ENCODE measurements at regions not wholly inside any gene's neighbourhood (a gene's known extent, or its start where the extent isn't known, plus 50 kb on each side); places are given as distances from the start of the nearest gene placed in this dataset.
"Not testable (repeated sequence)": the region's sequence is repeated elsewhere in the genome, so short reads cannot be mapped to it uniquely, and the experiment has no call there.

DNA sequence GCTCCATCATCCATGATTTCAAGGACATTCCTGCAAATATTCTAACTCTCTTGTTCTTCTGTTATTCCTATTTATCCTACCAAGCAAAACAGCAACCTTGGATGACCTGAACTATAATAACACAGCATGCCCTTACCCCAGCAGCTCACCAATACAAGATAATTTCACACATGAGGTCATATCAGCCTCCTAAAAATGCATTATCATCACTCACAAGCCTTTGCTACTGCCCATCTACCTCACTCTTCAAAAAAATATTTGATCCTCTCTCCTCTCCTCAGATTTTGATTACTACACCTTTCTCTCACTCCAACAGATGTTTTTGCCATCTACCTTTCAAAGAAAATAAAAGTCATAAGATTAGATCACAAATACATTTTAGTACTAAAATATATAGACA lies 777.6 kb upstream of the NCAM2 start:
- DNase-seq = no peak

DNA sequence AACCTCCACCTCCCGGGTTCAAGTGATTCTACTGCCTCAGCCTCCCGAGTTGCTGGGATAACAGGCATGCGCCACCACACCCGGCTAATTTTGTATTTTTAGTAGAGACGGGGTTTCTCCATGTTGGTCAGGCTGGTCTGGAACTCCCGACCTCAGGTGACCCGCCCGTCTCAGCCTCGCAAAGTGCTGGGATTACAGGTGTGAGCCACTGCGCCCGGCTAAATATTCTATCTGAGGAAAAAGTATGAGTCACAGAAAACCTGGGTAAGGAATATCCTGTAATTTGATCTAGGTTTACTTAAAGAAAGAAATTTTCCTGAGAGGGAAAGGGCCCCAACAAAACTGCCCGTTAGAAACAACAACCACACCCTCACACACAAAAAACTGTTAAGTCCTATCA lies 776.2 kb upstream of the NCAM2 start:
- DNase-seq = not testable (repeated sequence)

DNA sequence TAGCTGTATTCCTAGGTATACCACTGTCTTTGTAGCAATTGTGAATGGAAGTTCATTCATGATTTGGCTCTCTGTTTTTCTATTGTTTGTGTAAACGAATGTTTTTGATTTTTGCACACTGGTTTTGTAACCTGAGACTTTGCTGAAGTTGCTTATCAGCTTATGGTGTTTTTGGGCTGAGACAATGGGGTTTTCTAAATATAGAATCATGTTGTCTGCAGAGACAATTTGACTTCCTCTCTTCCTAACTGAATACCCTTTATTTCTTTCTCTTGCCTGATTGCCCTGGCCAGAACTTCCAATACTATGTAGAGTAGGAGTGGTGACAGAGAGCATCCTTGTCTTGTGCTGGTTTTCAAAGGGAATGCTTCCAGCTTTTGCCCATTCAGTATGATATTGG lies 761.6 kb upstream of the NCAM2 start:
- DNase-seq = not testable (repeated sequence)

DNA sequence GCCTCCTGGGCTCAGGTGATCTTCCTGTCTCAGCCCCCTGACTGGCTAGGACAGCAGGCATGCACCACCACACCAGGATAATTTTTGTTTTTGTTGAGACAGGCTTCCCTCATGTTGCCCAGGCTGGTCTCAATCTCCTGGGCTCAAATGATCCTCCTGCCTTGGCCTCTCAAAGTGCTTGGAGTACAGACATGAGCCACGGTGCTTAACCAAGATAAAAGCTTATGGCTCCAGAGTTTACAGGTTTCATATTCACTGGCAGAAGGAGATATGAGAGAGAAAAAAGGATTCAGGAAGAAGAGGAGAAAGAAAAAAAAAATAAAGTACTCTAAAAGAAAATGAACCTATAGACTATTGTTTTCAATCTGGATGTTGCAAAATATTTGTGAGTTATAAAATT lies 748.8 kb upstream of the NCAM2 start:
- no peak for DNase-seq

DNA sequence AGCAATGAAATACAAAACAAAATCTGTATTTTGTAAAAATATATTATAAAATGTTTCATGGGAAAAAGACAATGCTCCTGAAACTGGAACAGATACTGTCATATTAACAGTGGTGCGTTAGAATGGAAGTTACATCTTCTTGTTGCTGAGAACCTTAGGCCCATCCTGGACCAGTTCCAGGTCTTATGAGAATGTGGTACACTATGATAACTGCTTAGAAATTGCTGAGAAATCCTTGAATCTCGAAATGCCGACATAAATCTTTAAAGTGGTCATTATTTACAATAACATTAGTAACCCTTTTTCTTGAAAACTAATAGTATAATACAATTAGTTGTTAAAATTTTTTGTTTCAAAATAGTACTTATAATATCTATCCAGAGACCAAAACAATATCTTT lies 747.9 kb upstream of the NCAM2 start:
- DNase-seq = no peak

DNA sequence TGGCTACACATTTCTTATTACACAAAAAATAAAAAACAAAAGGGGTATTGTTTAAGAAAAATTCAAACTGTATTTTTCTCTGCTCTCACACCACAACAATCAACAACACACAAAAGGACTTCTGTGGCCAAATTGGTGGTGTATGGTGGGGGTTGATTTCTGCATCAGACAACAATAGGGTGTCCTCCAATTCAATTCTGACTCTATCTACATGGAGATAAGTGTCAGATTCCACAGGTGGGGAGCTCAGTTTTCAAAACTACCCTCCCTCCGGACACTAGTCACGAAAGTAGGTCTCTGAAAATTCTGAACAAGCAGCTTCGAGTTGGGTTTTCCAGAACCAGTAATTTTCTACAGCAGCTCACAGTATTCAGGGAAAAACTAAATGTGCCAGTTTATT lies 744.9 kb upstream of the NCAM2 start:
- DNase-seq = no peak

DNA sequence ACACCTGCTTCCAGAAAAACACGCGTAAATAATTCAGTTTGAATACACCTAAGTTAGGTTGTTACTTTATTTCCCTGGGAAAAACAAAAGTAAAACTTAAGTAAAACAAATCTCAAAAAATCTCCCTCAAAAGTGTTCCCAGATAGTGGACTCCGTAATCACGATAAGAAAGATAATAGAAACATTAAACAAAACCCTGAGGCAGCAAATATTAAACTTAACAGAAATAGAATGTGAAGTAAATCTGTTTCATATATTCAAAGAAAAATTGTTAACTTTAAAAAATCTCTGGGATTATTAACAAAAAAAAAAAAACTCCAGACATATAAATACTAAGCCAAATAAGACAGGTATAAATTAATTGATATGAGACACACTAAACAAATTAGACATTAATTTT lies 743.2 kb upstream of the NCAM2 start:
- no peak for DNase-seq

DNA sequence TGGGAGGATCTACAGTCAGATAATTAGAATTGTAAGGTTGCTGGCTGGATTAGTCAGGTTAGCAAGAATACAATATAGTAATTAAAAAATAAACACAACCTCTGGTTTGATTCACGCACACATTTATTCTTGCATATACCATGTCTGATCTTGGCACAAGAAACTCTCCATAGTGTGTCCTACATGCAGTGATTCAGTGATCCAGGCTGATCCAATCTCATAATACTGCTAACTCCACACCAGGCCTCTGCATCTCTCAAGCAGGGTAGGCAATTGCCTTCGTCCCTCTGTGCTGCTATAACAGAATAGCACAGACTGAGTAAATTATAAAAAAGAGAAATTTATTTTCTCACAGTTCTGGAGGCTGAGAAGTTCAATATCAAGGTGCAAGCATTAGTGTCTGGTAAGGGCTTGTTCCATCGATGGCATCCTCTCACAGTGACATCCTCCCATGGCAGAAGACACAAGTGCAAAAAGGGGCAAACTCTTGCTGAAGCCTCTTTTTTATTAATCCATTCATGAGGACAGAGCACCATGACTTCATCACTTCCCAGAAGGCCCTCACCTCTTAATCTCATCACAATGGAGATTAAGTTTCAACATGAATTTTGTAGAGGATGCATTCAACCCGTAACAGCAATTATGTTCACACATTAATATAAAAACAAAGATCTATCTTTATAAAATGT lies 741.0 kb upstream of the NCAM2 start:
- DNase-seq = no peak

DNA sequence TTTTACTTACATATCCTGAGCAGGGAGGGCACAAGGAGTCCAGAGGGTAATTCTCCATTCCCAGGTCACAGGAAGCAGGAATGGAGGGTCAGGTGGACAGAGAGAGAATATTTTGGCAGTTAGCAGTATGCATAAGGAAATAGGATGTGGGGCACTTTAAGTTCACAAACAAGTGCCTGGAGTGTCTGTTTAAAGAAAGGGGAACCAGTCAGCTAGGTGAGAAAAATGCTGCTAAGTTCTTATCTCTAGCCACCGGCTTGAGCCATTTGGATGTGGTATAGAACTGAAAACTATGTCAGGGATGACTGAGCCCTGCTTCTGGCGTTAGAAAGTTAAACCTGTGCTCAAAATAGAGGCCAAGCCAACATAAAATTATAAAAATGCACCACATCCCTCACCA lies 739.7 kb upstream of the NCAM2 start:
- DNase-seq = no peak

DNA sequence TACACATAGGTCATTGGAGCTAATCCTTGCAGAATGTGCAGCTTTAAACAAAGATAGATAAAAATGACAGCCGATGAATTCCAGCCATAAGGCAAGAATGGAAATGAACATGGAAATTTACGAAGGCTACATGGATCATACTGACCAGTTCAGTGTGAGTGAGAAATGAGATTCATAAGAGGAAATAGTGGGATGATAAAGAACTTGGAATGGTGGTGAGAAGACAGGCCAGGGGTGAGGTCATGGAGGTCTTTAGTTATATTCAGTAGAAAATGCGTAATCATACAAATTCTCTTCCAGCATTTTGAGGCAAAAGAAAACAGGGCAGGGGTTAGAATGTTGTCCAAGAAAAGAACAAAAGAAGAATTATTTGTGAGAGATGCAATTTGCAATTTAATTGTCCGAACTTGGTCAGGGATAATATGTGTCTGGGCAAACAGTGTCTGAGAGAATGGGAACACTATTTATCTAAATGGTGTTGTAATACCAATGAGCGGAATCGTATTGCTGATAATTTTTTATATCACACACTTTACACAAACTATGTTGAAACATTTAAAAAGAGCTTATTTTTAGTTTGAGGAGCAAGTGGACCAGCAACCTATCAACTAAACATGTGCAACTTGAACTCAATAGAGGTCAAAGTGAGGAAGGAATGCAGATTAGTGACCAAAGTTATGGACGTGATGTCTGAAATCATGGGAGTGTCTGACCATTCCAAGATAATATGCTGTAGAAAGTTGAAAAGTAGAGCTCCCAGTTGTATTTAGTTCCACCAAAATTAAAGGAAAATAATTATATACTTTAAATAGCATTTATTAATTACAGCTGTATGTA lies 739.0 kb upstream of the NCAM2 start:
- DNase-seq = no peak

DNA sequence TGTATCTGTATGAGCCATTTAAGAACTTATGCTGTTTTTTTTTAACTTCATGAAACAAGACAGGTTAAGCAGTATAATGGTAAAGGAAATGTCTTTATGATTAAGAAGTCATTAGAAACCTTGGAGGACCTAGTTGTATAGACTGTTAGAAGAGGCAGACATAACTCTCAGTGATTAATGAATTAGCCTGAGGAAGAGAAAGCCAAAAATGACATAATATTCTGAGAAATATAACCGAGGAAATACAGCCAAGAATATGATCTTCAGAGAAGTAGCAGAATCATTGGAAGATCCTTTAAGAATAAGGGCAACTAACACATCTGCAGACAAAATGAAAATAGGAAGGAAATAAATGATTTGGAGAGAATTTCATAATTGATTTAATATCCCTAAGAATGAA lies 738.1 kb upstream of the NCAM2 start:
- no peak for DNase-seq

DNA sequence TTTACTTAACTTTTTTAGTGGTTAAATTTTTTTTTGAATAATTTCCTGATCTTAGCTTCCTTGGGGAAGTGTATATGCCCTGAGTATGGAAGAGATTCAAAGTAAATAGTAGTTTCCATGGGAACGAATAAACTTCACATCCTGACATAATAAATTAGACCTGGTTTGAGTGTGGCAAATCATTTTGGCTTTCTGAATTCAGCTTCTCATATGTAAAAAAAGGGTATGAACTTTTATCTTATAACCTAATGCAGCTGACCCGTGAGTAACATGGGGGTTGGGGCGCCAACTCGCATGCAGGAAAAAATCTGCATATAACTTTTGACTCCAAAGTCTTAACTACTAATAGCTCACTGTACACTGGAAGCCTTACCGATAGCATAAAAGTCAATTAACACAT lies 736.8 kb upstream of the NCAM2 start:
- no peak for DNase-seq

DNA sequence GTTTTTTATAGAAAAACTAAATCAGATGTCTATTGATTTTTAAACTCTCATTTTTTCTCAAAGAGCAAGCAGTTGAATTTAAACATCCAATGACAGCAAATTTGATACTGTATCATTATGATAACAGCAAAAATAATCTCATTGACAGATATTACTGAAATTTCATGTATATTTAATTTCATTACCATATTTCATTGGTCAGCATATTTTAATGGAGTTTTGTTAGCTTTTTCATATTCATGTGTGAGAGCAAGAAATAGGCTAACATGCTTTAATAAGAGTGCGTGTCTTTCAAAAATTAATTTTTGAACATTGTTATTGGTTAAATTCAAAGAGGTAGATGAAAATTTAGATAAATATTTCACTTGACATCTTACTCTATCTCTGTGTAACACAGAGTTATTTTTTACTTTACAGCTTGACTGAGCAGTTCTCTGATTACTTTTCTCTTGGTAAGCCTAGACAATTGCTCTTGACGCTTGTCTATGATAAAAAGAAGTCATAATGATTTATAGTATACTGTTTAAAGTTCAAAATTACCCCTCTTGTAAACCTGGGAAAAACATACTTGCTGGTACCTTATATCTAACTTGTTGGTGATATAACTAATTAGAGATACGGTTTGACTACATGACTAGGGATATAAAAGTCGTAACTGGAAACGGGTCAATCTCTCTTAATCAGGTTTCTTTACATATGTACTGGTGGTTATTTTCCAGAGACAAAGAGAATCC lies 732.3 kb upstream of the NCAM2 start:
- no peak for DNase-seq

DNA sequence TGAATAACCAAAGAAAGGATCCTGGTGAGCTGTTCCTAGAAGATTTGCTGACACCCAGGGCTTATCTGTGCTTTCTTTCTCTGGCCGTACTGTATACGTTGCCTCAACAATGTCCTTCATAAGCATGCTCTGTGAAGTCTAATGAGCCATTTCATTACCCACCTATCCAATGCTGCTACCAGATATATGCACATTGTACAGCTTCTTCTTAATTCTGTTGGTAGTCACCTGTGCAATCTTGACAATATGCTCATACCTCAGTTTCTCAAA lies 731.8 kb upstream of the NCAM2 start:
- DNase-seq = no peak

DNA sequence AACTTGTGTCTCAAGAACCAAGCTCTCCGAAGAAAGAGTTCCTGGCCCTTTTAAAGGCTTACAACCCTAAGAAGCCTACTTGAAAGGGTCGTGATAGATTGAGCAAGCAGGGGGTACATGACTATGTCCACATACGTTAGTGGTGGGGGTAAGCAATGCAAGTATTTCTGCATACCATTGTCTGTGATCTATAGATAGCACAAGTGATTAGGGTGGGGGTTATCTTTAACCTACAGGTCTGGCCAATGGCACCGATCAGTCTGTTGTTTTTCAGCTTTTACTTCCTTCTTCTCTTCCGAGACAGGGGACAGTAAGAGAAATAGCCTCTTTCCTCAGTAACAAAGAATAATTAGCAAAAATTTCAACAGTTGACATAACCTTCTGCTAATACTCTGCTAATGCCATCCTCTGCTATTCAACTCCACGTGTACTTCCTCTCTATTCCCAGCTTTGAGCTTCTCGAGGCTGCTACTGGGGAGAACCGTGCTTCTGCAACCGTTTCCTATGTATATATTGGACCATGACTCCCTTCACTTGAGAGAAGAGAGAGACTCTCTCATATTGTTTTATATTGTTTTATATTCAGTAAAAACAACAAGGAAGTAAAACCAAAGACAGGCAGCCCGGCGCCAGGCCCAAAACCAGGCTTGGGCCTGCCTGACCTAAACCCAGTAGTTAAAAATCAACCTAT lies 727.7 kb upstream of the NCAM2 start:
- DNase-seq = no peak

DNA sequence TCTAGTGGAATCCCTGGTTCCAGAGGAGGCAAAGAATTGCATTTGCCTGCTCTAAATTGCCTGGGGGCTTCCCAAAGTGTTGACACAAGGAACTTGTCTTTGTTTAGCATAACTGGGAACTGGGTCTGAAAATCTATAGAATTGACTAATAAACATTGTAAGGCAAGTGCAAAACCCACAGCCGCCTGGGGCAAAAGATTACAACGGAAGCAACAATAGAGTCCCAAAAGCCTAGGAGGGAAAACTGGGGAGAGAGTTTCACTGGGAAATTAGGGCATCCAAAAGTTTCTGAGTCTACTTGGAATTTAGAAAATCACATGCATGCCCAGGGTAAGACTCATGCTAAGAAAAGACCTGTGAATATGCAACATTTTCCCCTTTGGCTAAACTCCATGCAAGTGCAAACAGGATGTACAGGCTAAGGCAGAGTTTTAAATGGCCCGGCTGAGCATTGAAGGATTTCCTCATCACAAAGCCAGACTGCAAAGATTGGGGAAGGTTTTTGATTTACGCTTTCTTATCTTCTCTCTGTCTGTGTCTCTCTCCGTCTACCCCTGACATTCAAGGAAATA lies 725.3 kb upstream of the NCAM2 start:
- no peak for DNase-seq

DNA sequence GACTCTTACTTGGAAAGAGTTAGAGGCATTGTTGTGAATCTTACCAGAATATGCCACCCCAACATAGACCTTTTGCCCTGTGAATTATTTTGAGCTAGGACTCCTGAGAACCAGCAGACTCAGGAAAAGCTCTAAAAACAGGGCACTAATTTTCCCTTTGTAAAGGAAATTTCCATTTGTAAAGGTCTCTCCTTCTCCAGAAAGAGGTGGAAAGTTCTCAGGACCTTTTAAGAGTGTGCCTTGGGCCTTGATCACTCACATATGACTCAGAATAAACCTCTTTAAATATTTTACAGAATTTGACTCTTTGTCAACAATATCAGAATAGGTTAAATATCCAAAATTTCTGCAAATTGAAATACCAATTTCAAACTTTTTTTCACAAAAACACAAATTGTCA lies 721.8 kb upstream of the NCAM2 start:
- no peak for DNase-seq

DNA sequence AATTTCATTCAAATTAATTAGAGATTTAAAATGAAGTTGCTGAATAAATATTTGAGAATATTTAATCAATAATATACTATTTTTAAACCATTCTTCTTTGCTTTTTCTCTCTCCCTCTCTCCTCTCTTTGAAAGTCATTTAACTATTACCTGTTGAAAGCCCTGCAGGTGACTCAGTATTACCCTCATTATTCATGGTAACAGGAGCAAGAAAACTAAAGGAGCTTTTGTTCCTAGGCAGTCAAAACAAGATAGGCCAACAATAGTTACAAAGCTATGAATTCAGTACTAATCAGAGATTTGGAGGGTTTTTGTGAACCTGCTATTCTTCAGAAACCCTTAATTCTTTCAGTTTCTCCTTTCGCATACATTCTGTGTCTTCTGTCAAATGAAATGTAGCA lies 721.3 kb upstream of the NCAM2 start:
- no peak for DNase-seq

DNA sequence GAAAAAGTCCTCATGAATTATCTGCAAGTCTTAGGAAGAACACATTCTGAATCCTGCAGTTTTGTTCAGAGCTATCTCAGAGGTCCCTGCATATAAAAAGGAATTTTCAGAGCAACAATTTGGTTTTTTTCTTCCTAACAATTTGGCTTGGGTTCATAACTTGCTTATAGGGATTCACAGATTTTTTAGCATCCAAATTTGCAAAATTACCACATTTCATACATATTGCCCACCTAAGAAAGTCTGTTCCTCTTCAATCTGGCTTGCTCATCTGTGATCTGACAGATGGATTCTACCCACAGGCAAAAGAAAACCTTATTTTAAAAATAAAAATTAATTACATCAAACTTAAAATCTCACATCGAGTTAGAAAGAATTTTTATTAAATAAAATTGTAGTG lies 714.4 kb upstream of the NCAM2 start:
- DNase-seq = no peak

DNA sequence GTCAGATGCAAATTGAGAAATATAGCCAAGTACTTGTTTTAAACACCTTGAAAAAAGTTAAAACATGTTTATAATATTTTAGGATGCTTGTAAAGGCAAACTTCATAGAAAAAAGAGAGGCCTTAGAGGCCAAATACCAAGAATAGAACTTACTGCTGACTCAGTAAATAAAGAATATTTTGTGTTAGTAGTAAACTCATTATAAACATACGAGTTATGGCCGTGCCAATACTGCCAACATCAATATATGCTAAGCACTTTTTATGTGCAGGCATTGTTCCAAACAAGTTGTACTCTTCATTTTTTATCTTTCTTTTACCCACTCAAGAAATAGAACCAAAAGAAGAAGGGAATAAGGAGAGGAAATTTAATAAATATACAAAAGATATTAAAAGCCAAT lies 705.9 kb upstream of the NCAM2 start:
- DNase-seq = no peak

DNA sequence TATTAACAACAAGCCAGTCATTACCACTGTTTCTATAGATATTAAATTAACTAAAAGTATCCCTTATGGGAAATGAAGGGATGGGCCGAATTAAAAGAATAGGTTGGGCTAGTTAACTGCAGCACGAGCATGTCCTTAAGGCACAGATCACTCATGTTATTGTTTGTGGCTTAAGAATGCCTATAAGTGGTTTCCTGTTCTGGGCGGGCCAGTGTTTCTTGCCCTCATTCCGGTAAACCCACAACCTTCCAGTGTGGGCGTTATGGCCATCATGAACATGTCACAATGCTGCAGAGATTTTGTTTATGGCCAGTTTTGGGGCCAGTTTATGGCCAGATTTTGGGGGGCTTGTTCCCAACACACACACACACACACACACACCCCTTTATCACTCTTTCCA lies 705.4 kb upstream of the NCAM2 start:
- DNase-seq = not testable (repeated sequence)

DNA sequence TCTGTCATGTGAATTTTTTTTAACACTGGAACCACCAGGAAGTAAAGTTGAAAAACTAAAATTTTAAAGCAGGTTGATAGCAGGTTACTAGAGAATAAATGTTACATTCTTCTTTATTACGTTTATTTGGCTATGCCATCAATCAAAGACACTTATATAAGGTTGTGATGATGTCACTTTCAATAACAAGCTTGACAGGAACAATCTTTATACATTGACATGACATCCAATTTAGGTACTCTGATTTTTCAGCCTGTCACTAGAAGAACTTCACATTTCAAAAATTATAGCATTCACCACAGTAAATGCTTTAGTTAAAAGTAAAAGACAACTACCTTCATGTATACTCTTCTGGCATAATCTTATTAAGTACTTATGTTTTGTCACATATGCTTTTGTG lies 696.8 kb upstream of the NCAM2 start:
- DNase-seq = no peak

DNA sequence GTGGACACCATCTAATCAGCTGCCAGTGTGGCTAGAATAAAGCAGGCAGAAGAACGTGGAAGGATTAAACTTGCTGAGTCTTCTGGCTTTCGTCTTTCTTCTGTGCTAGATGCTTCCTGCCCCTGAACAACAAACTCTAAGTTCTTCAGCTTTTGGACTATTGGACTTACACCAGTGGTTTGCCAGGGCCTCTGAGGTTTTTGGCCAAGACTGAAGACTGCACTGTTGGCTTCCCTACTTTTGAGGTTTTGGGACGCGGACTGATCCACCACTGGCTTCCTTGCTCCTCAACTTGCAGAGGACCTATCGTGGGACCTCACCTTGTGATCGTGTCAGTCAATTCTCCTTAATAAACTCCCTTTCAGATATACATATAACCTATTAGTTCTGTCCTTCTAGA lies 696.1 kb upstream of the NCAM2 start:
- no peak for DNase-seq
